ENCODE measurements at regions not wholly inside any gene's neighbourhood (a gene's known extent, or its start where the extent isn't known, plus 50 kb on each side); places are given as distances from the start of the nearest gene placed in this dataset.

- no peak for DNase-seq (ENCODE audit: low read depth, low spot score)
- H3K4me3 ChIP-seq (ENCODE audit: low read length): no peak overlapping the region
These were observed 58.8 kb upstream of the TANK start for GRCh38 chr2:161101406-161101805.

GRCh38 chr2:161102770-161103450 lies 57.3 kb upstream of the TANK start:
- no peak overlapping the region for H3K4me3 ChIP-seq (ENCODE audit: low read length)
- DNase-seq (ENCODE audit: low read depth, low spot score): no peak

GRCh38 chr2:161103451-161103831 lies 56.8 kb upstream of the TANK start:
- no peak for DNase-seq (ENCODE audit: low read depth, low spot score)
- no peak overlapping the region for H3K4me3 ChIP-seq (ENCODE audit: low read length)

- H3K4me3 ChIP-seq (ENCODE audit: low read length): no peak overlapping the region
- no peak for DNase-seq (ENCODE audit: low read depth, low spot score)
These were observed 56.1 kb upstream of the TANK start for GRCh38 chr2:161104054-161104553.

GRCh38 chr2:161107265-161107664 lies 53.0 kb upstream of the TANK start:
- no peak for DNase-seq (ENCODE audit: low read depth, low spot score)

More at GRCh38 chr2:161107265-161107664, 53.0 kb upstream of the TANK start:
- no peak overlapping the region for H3K4me3 ChIP-seq (ENCODE audit: low read length)
